WI38 (cell line): ENCODE measurements at regions not wholly inside any gene's neighbourhood (a gene's known extent, or its start where the extent isn't known, plus 50 kb on each side); places are given as distances from the start of the nearest gene placed in this dataset.
"Not testable (repeated sequence)": the region's sequence is repeated elsewhere in the genome, so short reads cannot be mapped to it uniquely, and the experiment has no call there.

Experiments used
- H3K4me3 ChIP-seq: 2 replicates; pipeline ENCODE4 v1.5.1; 2011; ENCODE audit warnings: low read depth, mild to moderate bottlenecking, control low read depth, low read length
- TF ChIP-seq, protein P1 (sequence below): IDR thresholded peaks from 2 replicates; pipeline ENCODE4 v1.5.1; 2012; ENCODE audit warnings: low read depth, mild to moderate bottlenecking, control low read depth, low read length

DNA sequence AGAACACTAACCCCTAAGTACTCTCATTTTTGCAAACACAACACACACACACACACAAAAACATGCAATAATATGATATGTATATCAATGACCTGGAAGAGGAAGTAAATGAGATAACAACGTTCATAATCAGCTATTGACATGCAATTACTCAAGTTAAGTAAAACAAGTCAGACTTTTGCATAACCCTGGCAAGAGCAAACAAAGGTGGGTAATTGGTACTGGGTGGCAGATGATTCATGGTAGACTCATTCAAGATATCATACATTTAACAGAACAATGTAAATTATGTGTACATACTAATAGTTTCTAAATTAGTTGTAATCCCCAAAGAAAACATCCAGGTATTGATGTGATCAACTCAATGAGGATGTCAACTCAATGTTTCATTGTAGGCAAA lies 508.8 kb downstream of the DACH1 start:
- TF ChIP-seq, protein P1, sequence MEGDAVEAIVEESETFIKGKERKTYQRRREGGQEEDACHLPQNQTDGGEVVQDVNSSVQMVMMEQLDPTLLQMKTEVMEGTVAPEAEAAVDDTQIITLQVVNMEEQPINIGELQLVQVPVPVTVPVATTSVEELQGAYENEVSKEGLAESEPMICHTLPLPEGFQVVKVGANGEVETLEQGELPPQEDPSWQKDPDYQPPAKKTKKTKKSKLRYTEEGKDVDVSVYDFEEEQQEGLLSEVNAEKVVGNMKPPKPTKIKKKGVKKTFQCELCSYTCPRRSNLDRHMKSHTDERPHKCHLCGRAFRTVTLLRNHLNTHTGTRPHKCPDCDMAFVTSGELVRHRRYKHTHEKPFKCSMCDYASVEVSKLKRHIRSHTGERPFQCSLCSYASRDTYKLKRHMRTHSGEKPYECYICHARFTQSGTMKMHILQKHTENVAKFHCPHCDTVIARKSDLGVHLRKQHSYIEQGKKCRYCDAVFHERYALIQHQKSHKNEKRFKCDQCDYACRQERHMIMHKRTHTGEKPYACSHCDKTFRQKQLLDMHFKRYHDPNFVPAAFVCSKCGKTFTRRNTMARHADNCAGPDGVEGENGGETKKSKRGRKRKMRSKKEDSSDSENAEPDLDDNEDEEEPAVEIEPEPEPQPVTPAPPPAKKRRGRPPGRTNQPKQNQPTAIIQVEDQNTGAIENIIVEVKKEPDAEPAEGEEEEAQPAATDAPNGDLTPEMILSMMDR, result no peak
- H3K4me3 ChIP-seq, result no peak overlapping the region

GRCh38 chr13:71355010-71355409 lies 512.0 kb downstream of the DACH1 start:
- H3K4me3 ChIP-seq, result no peak overlapping the region
- TF ChIP-seq, protein P1, result no peak

DNA sequence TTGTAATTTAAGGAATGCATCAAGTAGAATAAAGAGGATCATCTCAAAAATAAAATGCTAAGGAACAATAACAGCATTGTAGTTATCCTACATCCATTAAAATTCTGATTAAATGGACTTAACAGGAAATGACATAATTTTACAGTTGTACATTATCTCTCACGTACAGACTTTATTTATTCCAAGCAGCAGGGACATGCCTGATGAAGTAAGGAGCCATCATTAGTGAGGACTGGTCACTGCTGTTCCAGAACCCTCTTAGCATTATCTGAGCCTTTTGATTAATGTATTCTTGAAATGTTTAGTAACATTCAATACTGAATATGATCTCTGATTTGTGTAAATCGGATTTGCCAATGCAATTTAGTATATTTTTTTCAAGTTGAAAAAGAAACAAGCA lies 516.1 kb downstream of the DACH1 start:
- TF ChIP-seq, protein P1, result no peak
- no peak overlapping the region for H3K4me3 ChIP-seq

DNA sequence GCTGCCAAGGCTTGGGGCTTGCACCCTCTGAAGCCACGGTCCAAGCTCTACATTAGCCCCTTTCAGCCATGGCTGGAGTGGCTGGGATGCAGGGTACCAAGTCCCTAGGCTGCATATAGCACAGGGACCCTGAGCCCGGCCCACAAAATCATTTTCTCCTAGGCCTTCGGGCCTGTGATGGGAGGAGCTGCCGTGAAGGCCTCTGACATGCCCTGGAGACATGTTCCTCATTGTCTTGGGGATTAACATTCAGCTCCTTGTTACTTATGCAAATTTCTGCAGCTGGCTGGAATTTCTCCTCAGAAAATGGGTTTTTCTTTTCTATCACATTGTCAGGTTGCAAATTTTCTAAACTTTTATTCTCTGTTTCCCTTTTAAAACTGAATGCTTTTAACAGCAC lies 521.1 kb downstream of the DACH1 start:
- not testable (repeated sequence) for H3K4me3 ChIP-seq

GRCh38 chr13:71339736-71340135 lies 527.3 kb downstream of the DACH1 start:
- H3K4me3 ChIP-seq, result no peak overlapping the region
- TF ChIP-seq, protein P1, result no peak

- H3K4me3 ChIP-seq, result no peak overlapping the region
- TF ChIP-seq, protein P1, result no peak
Observed at GRCh38 chr13:71339005-71339404, 528.0 kb downstream of the DACH1 start.

GRCh38 chr13:71338070-71338469 lies 528.9 kb downstream of the DACH1 start:
- TF ChIP-seq, protein P1, result no peak
- H3K4me3 ChIP-seq, result no peak overlapping the region

DNA sequence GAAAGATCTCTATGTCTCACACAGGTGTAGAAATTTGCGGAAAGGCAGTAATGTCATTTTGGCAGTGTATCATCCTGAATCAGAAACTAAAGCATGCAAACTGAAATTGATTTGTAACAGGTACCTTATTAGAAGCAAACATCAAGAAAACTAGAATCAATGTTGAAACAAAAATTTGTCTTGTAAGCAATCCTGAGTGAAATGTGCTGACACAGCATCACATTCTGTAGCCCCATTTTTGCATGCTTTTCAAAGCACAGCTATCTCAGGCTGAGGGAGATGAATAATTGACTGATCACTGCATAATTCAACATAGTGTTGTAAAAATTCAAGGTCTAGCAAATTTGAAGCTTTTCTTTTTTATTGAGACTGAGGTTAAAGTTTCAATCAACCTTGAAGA lies 539.7 kb downstream of the DACH1 start:
- TF ChIP-seq, protein P1, result no peak
- H3K4me3 ChIP-seq, result no peak overlapping the region
